ENCODE measurements at regions not wholly inside any gene's neighbourhood (a gene's known extent, or its start where the extent isn't known, plus 50 kb on each side); places are given as distances from the start of the nearest gene placed in this dataset.

GRCh38 chrX:87744391-87744790 is 226.8 kb downstream of the KLHL4 start:
- TF ChIP-seq CTCF (IDR thresholded peaks at IDR 0.05 in 8 of 11, conservative IDR thresholded peaks at IDR 0.05 in 3 of 11) (no peak), POLR2A (IDR thresholded peaks at IDR 0.05) (no peak)
